HG03064 (cell line): ENCODE measurements at regions not wholly inside any gene's neighbourhood (a gene's known extent, or its start where the extent isn't known, plus 50 kb on each side); places are given as distances from the start of the nearest gene placed in this dataset.
"Not testable (repeated sequence)": the region's sequence is repeated elsewhere in the genome, so short reads cannot be mapped to it uniquely, and the experiment has no call there.

Experiments used
- ATAC-seq: cut with Tn5 transposase; IDR thresholded peaks from one replicate; pipeline ENCODE4 v1.9.1; 2021; ENCODE audit warnings: low read depth; ENCODE audit not compliant: unreplicated experiment

- no peak for ATAC-seq
These were observed 79.7 kb upstream of the CCND2 start for GRCh38 chr12:4193821-4194220.

GRCh38 chr12:4191642-4192041, 81.9 kb upstream of the CCND2 start:
- no peak for ATAC-seq

GRCh38 chr12:4191149-4191548, 82.4 kb upstream of the CCND2 start:
- no peak for ATAC-seq

- no peak for ATAC-seq
These were observed 83.0 kb upstream of the CCND2 start for GRCh38 chr12:4190366-4191063.

GRCh38 chr12:4189721-4190120, 83.8 kb upstream of the CCND2 start:
- ATAC-seq, result no peak

GRCh38 chr12:4187916-4188315, 85.6 kb upstream of the CCND2 start:
- ATAC-seq, result no peak

- not testable (repeated sequence) for ATAC-seq
These were observed 86.2 kb upstream of the CCND2 start for GRCh38 chr12:4187315-4187714.

GRCh38 chr12:4178424-4179170, 95.0 kb upstream of the CCND2 start:
- ATAC-seq, result no peak

GRCh38 chr12:4177262-4177661, 96.3 kb upstream of the CCND2 start:
- no peak for ATAC-seq

GRCh38 chr12:4176168-4176567, 97.4 kb upstream of the CCND2 start:
- ATAC-seq, result no peak

- no peak for ATAC-seq
These were observed 99.1 kb upstream of the CCND2 start for GRCh38 chr12:4174417-4174816.

- no peak for ATAC-seq
These were observed 100.6 kb upstream of the CCND2 start for GRCh38 chr12:4172999-4173398.

GRCh38 chr12:4171742-4172141, 101.8 kb upstream of the CCND2 start:
- no peak for ATAC-seq

GRCh38 chr12:4169959-4170358, 103.6 kb upstream of the CCND2 start:
- no peak for ATAC-seq

GRCh38 chr12:4169531-4169930, 104.0 kb upstream of the CCND2 start:
- no peak for ATAC-seq

- ATAC-seq, result no peak
These were observed 105.5 kb upstream of the CCND2 start for GRCh38 chr12:4168036-4168435.

- no peak for ATAC-seq
These were observed 108.7 kb upstream of the CCND2 start for GRCh38 chr12:4164559-4165558.

GRCh38 chr12:4164188-4164558, 109.4 kb upstream of the CCND2 start:
- no peak for ATAC-seq

GRCh38 chr12:4161718-4162117, 111.8 kb upstream of the CCND2 start:
- ATAC-seq, result no peak

GRCh38 chr12:4160314-4161040, 113.1 kb upstream of the CCND2 start:
- ATAC-seq, result no peak
